22Rv1 (cell line): ENCODE measurements at regions not wholly inside any gene's neighbourhood (a gene's known extent, or its start where the extent isn't known, plus 50 kb on each side); places are given as distances from the start of the nearest gene placed in this dataset.

ENCODE experiments used
- H3K27ac ChIP-seq: fragments of 450-650 bp; 2 replicates; pipeline ENCODE4 v1.5.1; 2017
- CTCF ChIP-seq: fragments of 450-650 bp; IDR thresholded peaks from 2 replicates; pipeline ENCODE4 v1.5.1; 2017; ENCODE audit warnings: mild to moderate bottlenecking
- ZFX ChIP-seq: fragments of 450-650 bp; IDR thresholded peaks from 2 replicates; pipeline ENCODE4 v1.6.1; 2017; ENCODE audit warnings: antibody characterized with exemption, borderline replicate concordance

GRCh38 chr1:82453511-82454185 is 652.9 kb downstream of the ADGRL2 start:
- no peak overlapping the region for H3K27ac ChIP-seq
- no peak for TF ChIP-seq CTCF
- TF ChIP-seq ZFX, result no peak

GRCh38 chr1:82452096-82452495 is 651.4 kb downstream of the ADGRL2 start:
- no peak overlapping the region for H3K27ac ChIP-seq
- TF ChIP-seq ZFX (no peak), CTCF (no peak)

- no peak overlapping the region for H3K27ac ChIP-seq
- TF ChIP-seq ZFX (no peak), CTCF (no peak)
Measured at GRCh38 chr1:82451191-82451590, 650.5 kb downstream of the ADGRL2 start.

- TF ChIP-seq ZFX (no peak), CTCF (no peak)
- H3K27ac ChIP-seq, result no peak overlapping the region
Measured at GRCh38 chr1:82449506-82450057, 648.8 kb downstream of the ADGRL2 start.

- no peak overlapping the region for H3K27ac ChIP-seq
- no peak for TF ChIP-seq ZFX
- no peak for TF ChIP-seq CTCF
Measured at GRCh38 chr1:82446955-82447354, 646.2 kb downstream of the ADGRL2 start.

GRCh38 chr1:82446236-82446635 is 645.5 kb downstream of the ADGRL2 start:
- no peak overlapping the region for H3K27ac ChIP-seq
- TF ChIP-seq ZFX (no peak), CTCF (no peak)

- H3K27ac ChIP-seq, result no peak overlapping the region
- TF ChIP-seq CTCF (no peak), ZFX (no peak)
Measured at GRCh38 chr1:82445827-82446226, 645.1 kb downstream of the ADGRL2 start.
